HepG2 (cell line): ENCODE measurements at regions not wholly inside any gene's neighbourhood (a gene's known extent, or its start where the extent isn't known, plus 50 kb on each side); places are given as distances from the start of the nearest gene placed in this dataset.

Source experiments
- ARID2 ChIP-seq: sonication (generic); formaldehyde crosslinking; IDR thresholded peaks from 2 replicates; pipeline ENCODE4 v1.8.1; 2022; ENCODE audit warnings: mild to moderate bottlenecking, missing genetic modification reagents, borderline replicate concordance
- ATAD3A ChIP-seq: sonication (generic); formaldehyde crosslinking; IDR thresholded peaks from 2 replicates; pipeline ENCODE4 v1.4.0; 2020; ENCODE audit warnings: missing genetic modification reagents
- FOXA1 ChIP-seq, 2 experiments: fragments of 450-650 bp in 1 of 2; sonication (generic) in 1 of 2; formaldehyde crosslinking in 1 of 2; IDR thresholded peaks; 2 replicates each; pipeline versions ENCODE4 v1.4.0 to v1.6.1; 2016 to 2020; ENCODE audit warnings: missing genetic modification reagents in 1 of 2
- HMGA1 ChIP-seq: sonication (generic); formaldehyde crosslinking; conservative IDR thresholded peaks from 2 replicates; pipeline ENCODE4 v1.4.0; 2020; ENCODE audit warnings: missing genetic modification reagents
- IRF9 ChIP-seq: sonication (generic); formaldehyde crosslinking; IDR thresholded peaks from 2 replicates; pipeline ENCODE4 v1.8.0; 2022; ENCODE audit warnings: missing genetic modification reagents, mild to moderate bottlenecking, borderline replicate concordance
- PAF1 ChIP-seq: IDR thresholded peaks from 2 replicates; pipeline ENCODE4 v1.6.1; 2016; ENCODE audit warnings: missing genetic modification reagents, missing compliant biosample characterization
- REST ChIP-seq, 2 experiments: IDR thresholded peaks; 2 replicates each; pipeline ENCODE4 v1.6.1; 2011 to 2012; ENCODE audit warnings: low read length in 2 of 2, borderline replicate concordance in 1 of 2, low read depth in 1 of 2, mild to moderate bottlenecking in 1 of 2, moderate library complexity in 1 of 2
- SKIL ChIP-seq: sonication (generic); formaldehyde crosslinking; IDR thresholded peaks from 2 replicates; pipeline ENCODE4 v1.8.0; 2022; ENCODE audit warnings: missing genetic modification reagents, mild to moderate bottlenecking, moderate library complexity, borderline replicate concordance
- SMC3 ChIP-seq: IDR thresholded peaks from 2 replicates; pipeline ENCODE4 v1.6.1; 2011; ENCODE audit warnings: low read length, improper control_type of control experiment
- SP140L ChIP-seq: sonication (generic); formaldehyde crosslinking; IDR thresholded peaks from 2 replicates; pipeline ENCODE4 v1.4.0; 2020; ENCODE audit warnings: missing genetic modification reagents, borderline replicate concordance
- STAT6 ChIP-seq: sonication (generic); formaldehyde crosslinking; IDR thresholded peaks from 2 replicates; pipeline ENCODE4 v1.4.0; 2020; ENCODE audit warnings: missing genetic modification reagents, mild to moderate bottlenecking, borderline replicate concordance
- TCF12 ChIP-seq, 2 experiments: fragments of 450-650 bp in 1 of 2; sonication (generic) in 1 of 2; formaldehyde crosslinking in 1 of 2; IDR thresholded peaks; 2 replicates each; pipeline versions ENCODE4 v1.6.1 to v1.8.0; 2017 to 2022; ENCODE audit warnings: antibody characterized with exemption in 1 of 2, mild to moderate bottlenecking in 1 of 2, missing genetic modification reagents in 1 of 2, moderate library complexity in 1 of 2
- U2AF2 ChIP-seq: fragments of 200-400 bp; formaldehyde crosslinking; IDR thresholded peaks from 2 replicates; pipeline ENCODE4 v1.6.1; 2017; ENCODE audit warnings: low read depth, mild to moderate bottlenecking, low read length
- ZFP1 ChIP-seq: IDR thresholded peaks from 2 replicates; pipeline ENCODE4 v1.6.1; 2016
- ZFP36 ChIP-seq: fragments of 150-350 bp; IDR thresholded peaks from 2 replicates; pipeline ENCODE4 v1.6.1; 2018; ENCODE audit warnings: borderline replicate concordance, low read length, low read depth; ENCODE audit not compliant: partially characterized antibody
- ZFP36L2 ChIP-seq: sonication (generic); formaldehyde crosslinking; IDR thresholded peaks from 2 replicates; pipeline ENCODE4 v1.4.0; 2020; ENCODE audit warnings: missing genetic modification reagents
- ZNF670 ChIP-seq: sonication (generic); formaldehyde crosslinking; IDR thresholded peaks from 2 replicates; pipeline ENCODE4 v1.8.0; 2022; ENCODE audit warnings: mild to moderate bottlenecking, missing genetic modification reagents, borderline replicate concordance

GRCh38 chr2:47310801-47311560 lies 58.1 kb upstream of the EPCAM start (continued):
- no peak for TF ChIP-seq SKIL
- TF ChIP-seq ZNF670, result no peak
- TF ChIP-seq ZFP36L2 (CRISPR knock-in tag), result no peak
- no peak for TF ChIP-seq U2AF2
- TF ChIP-seq SP140L (CRISPR knock-in tag), result no peak
- no peak for TF ChIP-seq ZFP36
- no peak for TF ChIP-seq IRF9 (CRISPR knock-in tag)
- no peak for TF ChIP-seq REST (IDR thresholded peaks at IDR 0.05; ENCODE audit: borderline replicate concordance in 1 of 2, low read depth in 1 of 2, low read length in 2 of 2)
- TF ChIP-seq ZFP1 (CRISPR knock-in tag), result no peak
- TF ChIP-seq TCF12 (IDR thresholded peaks at IDR 0.05), result no peak
- no peak for TF ChIP-seq TCF12 (CRISPR knock-in tag; IDR thresholded peaks at IDR 0.05)
- no peak for TF ChIP-seq STAT6
- TF ChIP-seq SMC3, result no peak
- no peak for TF ChIP-seq FOXA1 (IDR thresholded peaks at IDR 0.05)
- no peak for TF ChIP-seq FOXA1 (CRISPR knock-in tag; IDR thresholded peaks at IDR 0.05)
- TF ChIP-seq ATAD3A (CRISPR knock-in tag), result no peak
- TF ChIP-seq HMGA1 (CRISPR knock-in tag), result no peak
- peak; percentile 71; the same call in 1 of the 2 replicates for TF ChIP-seq ARID2
- TF ChIP-seq PAF1 (CRISPR knock-in tag), result no peak
